ENCODE measurements at regions not wholly inside any gene's neighbourhood (a gene's known extent, or its start where the extent isn't known, plus 50 kb on each side); places are given as distances from the start of the nearest gene placed in this dataset.
"Not testable (repeated sequence)": the region's sequence is repeated elsewhere in the genome, so short reads cannot be mapped to it uniquely, and the experiment has no call there.

DNA sequence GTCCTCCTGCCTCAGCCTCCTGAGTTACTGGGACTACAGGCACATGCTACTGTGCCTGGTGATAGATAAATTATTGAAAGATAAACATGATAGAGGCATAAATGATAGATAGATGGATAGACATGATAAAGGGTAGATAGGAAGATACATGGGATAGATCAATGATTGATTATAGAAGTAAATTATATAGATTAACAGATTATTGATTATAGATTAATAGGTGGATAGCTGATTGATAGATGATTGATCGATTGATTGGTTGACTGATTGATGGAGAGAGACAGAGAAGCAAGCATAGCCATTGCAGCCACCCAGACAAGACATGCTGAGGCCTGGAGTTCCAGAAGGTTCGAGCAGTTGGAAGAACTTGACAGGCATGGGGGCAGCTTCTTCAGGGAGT lies 199.1 kb downstream of the CCT8L2 start:
- H3K27ac ChIP-seq (ENCODE audit: low read length); H4K20me1 ChIP-seq (ENCODE audit: insufficient read depth, low read length); H3K4me2 ChIP-seq (ENCODE audit: low read length); H3K36me3 ChIP-seq (replicated peaks; ENCODE audit: low read depth, low read length); H3K4me3 ChIP-seq (ENCODE audit: low read length); H3K27me3 ChIP-seq (ENCODE audit: low read depth, low read length); H3K9ac ChIP-seq (ENCODE audit: low read length); H3K79me2 ChIP-seq (ENCODE audit: low read length); H3K4me1 ChIP-seq (ENCODE audit: low read length); H3K9me3 ChIP-seq (ENCODE audit: insufficient read depth, low read length); H2AFZ ChIP-seq (ENCODE audit: low read depth, low read length): not testable (repeated sequence)

DNA sequence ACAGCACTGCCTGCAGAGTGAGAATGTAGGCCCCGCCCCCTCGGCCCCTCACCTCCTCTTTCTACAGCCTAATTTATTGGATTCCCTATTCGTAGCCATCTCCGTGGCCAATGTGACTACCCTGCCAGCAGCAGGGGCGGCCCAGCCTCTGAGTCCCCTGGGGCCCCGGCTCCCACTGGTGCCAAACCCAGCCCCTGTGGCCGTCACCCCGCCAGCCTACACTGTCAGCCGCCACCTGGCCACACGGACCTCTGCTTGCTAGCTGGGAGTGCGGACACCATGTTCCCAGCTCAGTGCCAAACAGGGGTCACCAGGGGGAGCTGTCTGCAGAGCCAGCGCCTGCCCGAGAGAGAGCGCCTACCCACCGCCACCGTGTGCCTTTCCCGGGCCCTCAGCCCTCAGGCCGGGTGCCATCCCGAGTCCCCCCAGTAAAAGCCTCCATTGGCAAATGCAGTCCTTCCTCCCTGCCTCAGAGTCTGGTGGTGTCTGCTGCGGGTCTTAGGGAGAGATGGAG lies 201.1 kb downstream of the CCT8L2 start:
- H3K27me3 ChIP-seq (ENCODE audit: low read depth, low read length); H3K9ac ChIP-seq (ENCODE audit: low read length); H3K9me3 ChIP-seq (ENCODE audit: insufficient read depth, low read length); H3K79me2 ChIP-seq (ENCODE audit: low read length); H3K27ac ChIP-seq (ENCODE audit: low read length); H3K36me3 ChIP-seq (replicated peaks; ENCODE audit: low read depth, low read length); H3K4me2 ChIP-seq (ENCODE audit: low read length); H2AFZ ChIP-seq (ENCODE audit: low read depth, low read length); H3K4me1 ChIP-seq (ENCODE audit: low read length); H4K20me1 ChIP-seq (ENCODE audit: insufficient read depth, low read length); H3K4me3 ChIP-seq (ENCODE audit: low read length): not testable (repeated sequence)

DNA sequence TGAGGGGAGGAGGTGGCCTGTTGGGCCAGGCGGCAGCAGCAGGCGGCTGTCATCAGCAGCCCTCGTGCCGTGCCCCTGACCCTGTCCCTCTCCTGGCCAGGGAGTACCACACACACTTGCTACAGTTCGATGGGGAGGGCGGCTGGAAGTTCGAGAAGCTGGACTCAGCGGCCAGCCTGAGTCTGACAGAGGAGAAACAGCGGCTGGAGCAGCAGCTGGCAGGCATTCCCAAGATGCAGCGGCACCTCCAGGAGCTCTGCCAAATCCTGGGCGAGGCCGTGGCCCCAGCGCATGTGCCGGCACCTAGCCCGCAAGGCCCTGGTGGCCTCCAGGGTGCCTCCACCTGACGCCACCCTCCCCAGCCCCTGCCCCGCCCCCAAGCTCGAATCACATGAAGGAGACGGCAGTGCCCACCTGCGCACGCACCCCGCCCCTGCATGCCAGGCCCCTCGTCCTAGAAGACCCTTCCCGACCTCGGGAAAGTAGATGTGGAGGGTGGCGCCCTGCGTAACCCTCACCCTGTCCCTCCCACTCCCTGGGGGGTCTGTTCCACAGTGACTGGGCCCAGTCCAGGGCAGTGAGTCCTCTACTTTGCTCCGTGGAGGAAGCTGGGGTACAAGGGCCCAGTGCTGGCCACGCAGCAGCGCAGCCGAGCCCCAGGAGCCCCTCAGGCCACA lies 201.9 kb downstream of the CCT8L2 start:
- H4K20me1 ChIP-seq (ENCODE audit: insufficient read depth, low read length); H2AFZ ChIP-seq (ENCODE audit: low read depth, low read length); H3K4me3 ChIP-seq (ENCODE audit: low read length); H3K4me2 ChIP-seq (ENCODE audit: low read length); H3K36me3 ChIP-seq (replicated peaks; ENCODE audit: low read depth, low read length); H3K9ac ChIP-seq (ENCODE audit: low read length); H3K4me1 ChIP-seq (ENCODE audit: low read length); H3K27ac ChIP-seq (ENCODE audit: low read length); H3K27me3 ChIP-seq (ENCODE audit: low read depth, low read length); H3K79me2 ChIP-seq (ENCODE audit: low read length); H3K9me3 ChIP-seq (ENCODE audit: insufficient read depth, low read length): not testable (repeated sequence)

DNA sequence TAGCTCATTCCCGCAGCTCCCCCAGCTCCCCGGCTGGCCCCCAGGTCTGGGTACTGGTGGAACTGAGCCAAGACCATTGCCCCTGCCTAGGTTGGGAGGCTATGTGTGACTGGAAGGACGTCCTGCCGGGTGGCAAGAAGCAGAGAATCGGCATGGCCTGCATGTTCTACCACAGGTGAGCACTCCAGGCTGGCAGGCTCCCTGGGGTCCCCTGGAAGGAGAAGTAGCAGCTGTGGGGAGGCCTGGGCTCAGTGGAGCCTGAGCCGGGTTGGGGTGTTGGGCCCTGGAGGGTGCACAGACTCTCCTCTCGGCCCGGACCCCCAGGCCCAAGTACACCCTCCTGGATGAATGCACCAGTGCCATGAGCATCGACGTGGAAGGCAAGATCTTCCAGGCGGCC lies 202.6 kb downstream of the CCT8L2 start:
- H4K20me1 ChIP-seq (ENCODE audit: insufficient read depth, low read length); H3K36me3 ChIP-seq (replicated peaks; ENCODE audit: low read depth, low read length); H3K4me3 ChIP-seq (ENCODE audit: low read length); H3K27ac ChIP-seq (ENCODE audit: low read length); H2AFZ ChIP-seq (ENCODE audit: low read depth, low read length); H3K9me3 ChIP-seq (ENCODE audit: insufficient read depth, low read length); H3K9ac ChIP-seq (ENCODE audit: low read length); H3K27me3 ChIP-seq (ENCODE audit: low read depth, low read length); H3K4me2 ChIP-seq (ENCODE audit: low read length); H3K4me1 ChIP-seq (ENCODE audit: low read length); H3K79me2 ChIP-seq (ENCODE audit: low read length): not testable (repeated sequence)

DNA sequence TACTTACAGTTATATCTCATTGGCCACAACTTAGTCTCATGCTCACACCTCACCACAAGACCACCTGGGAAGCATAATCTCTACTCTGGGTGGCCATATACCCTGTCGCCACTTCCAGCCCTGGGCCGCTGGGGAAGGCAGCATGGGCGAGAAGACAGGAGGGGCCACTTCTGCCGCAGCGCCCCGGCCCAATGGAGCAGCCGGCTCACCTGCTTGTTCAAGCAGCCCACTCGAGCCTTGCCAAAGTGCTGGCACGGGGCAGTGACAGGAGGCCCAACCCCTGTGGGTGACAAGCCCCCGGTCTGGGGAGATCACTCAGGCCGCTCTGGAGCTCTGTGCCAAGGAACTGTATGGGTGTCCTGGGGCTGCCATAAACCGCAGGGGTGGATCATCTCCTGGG lies 203.4 kb downstream of the CCT8L2 start:
- not testable (repeated sequence) for H3K79me2 ChIP-seq (ENCODE audit: low read length); H3K4me2 ChIP-seq (ENCODE audit: low read length); H3K27ac ChIP-seq (ENCODE audit: low read length); H3K9me3 ChIP-seq (ENCODE audit: insufficient read depth, low read length); H3K4me3 ChIP-seq (ENCODE audit: low read length); H3K36me3 ChIP-seq (replicated peaks; ENCODE audit: low read depth, low read length); H3K9ac ChIP-seq (ENCODE audit: low read length); H2AFZ ChIP-seq (ENCODE audit: low read depth, low read length); H3K4me1 ChIP-seq (ENCODE audit: low read length); H3K27me3 ChIP-seq (ENCODE audit: low read depth, low read length); H4K20me1 ChIP-seq (ENCODE audit: insufficient read depth, low read length)

DNA sequence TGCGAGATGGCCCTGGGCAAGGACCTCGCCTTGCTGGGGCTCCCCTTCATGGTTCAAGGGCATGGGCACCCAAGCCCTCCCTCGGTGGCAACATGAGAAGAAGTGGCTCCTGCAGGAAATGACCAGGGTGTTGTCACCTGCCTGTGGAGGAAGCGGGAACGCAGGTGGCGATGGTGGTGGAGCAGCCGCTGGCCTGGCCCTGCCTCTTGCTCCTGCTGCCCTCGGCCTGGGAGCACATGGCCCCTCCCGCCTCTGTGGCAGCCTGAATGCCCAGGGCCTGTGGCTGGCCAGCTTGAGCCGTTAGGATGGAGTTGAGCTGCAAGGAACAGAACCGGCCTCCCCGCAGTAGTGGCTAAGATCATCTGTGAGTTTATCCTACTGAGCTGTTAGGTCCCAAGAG lies 204.0 kb downstream of the CCT8L2 start:
- H3K9me3 ChIP-seq (ENCODE audit: insufficient read depth, low read length); H3K79me2 ChIP-seq (ENCODE audit: low read length); H3K27me3 ChIP-seq (ENCODE audit: low read depth, low read length); H3K9ac ChIP-seq (ENCODE audit: low read length); H4K20me1 ChIP-seq (ENCODE audit: insufficient read depth, low read length); H3K27ac ChIP-seq (ENCODE audit: low read length); H3K4me1 ChIP-seq (ENCODE audit: low read length); H2AFZ ChIP-seq (ENCODE audit: low read depth, low read length); H3K4me2 ChIP-seq (ENCODE audit: low read length); H3K36me3 ChIP-seq (replicated peaks; ENCODE audit: low read depth, low read length); H3K4me3 ChIP-seq (ENCODE audit: low read length): not testable (repeated sequence)

DNA sequence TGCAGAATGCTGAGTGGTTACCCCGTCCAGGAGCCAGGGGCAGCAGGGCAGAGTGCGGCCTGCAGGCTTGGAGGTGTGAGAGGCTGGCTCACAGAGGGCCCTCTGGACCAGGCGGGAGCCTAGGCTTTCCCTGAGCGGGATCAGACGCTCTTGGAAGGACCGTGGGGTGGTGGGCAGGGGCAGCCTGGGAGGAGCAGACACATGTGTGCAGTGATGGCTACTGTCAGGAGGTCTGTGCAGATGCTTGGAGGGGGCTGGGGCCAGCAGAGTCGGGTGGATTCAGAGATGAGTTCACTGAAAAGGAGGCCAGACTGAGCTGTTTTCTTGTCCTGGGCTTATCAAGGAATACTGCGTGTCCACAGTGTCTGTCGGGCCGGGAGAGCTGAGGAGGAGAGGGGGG lies 204.5 kb downstream of the CCT8L2 start:
- H3K4me2 ChIP-seq (ENCODE audit: low read length); H3K79me2 ChIP-seq (ENCODE audit: low read length); H3K9ac ChIP-seq (ENCODE audit: low read length); H3K36me3 ChIP-seq (replicated peaks; ENCODE audit: low read depth, low read length); H3K9me3 ChIP-seq (ENCODE audit: insufficient read depth, low read length); H3K27me3 ChIP-seq (ENCODE audit: low read depth, low read length); H3K27ac ChIP-seq (ENCODE audit: low read length); H4K20me1 ChIP-seq (ENCODE audit: insufficient read depth, low read length); H2AFZ ChIP-seq (ENCODE audit: low read depth, low read length); H3K4me3 ChIP-seq (ENCODE audit: low read length); H3K4me1 ChIP-seq (ENCODE audit: low read length): not testable (repeated sequence)

DNA sequence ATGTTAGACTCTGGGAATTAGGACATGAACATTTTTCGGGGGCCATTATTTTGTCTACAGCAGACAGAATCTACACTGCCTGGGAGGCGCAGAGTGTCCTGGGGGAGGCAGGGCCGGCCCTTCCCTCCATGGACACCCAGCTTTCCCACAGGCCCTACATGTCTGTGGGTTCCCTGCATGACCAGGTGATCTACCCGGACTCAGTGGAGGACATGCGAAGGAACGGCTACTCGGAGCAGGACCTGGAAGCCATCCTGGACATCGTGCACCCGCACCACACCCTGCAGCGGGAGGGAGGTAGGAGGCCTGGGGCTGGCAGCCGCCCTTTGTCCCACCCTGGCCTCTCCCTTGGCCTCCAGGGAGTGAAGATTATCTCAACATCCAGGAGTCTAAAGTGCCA lies 205.1 kb downstream of the CCT8L2 start:
- H3K27me3 ChIP-seq (ENCODE audit: low read depth, low read length); H3K9ac ChIP-seq (ENCODE audit: low read length); H3K79me2 ChIP-seq (ENCODE audit: low read length); H3K4me1 ChIP-seq (ENCODE audit: low read length); H3K36me3 ChIP-seq (replicated peaks; ENCODE audit: low read depth, low read length); H3K4me3 ChIP-seq (ENCODE audit: low read length); H3K9me3 ChIP-seq (ENCODE audit: insufficient read depth, low read length); H2AFZ ChIP-seq (ENCODE audit: low read depth, low read length); H4K20me1 ChIP-seq (ENCODE audit: insufficient read depth, low read length); H3K27ac ChIP-seq (ENCODE audit: low read length); H3K4me2 ChIP-seq (ENCODE audit: low read length): not testable (repeated sequence)

All from OCI-LY3 (cell line).